H1 (cell line): ENCODE measurements at regions not wholly inside any gene's neighbourhood (a gene's known extent, or its start where the extent isn't known, plus 50 kb on each side); places are given as distances from the start of the nearest gene placed in this dataset.

ENCODE experiments used
- CBX5 ChIP-seq: fragments of 300-800, 300-1000 bp; sonication (generic); IDR thresholded peaks from 2 replicates; pipeline ENCODE4 v1.7.1; 2016; ENCODE audit warnings: antibody characterized with exemption, low read length, low read depth
- CHD7 ChIP-seq: fragments of 300-600 bp; sonication (generic); IDR thresholded peaks from 2 replicates; pipeline ENCODE4 v1.7.1; 2012; ENCODE audit warnings: low read length, moderate library complexity, mild to moderate bottlenecking, inconsistent platforms; ENCODE audit not compliant: insufficient replicate concordance

GRCh38 chr6:9984607-9985006 lies 430.3 kb downstream of the TFAP2A start (continued):
- TF ChIP-seq CHD7 (no peak), CBX5 (no peak)
